ENCODE measurements at regions not wholly inside any gene's neighbourhood (a gene's known extent, or its start where the extent isn't known, plus 50 kb on each side); places are given as distances from the start of the nearest gene placed in this dataset.
A peak's percentile ranks its signal among the peaks of the same experiment; 100 is the strongest.

DNA sequence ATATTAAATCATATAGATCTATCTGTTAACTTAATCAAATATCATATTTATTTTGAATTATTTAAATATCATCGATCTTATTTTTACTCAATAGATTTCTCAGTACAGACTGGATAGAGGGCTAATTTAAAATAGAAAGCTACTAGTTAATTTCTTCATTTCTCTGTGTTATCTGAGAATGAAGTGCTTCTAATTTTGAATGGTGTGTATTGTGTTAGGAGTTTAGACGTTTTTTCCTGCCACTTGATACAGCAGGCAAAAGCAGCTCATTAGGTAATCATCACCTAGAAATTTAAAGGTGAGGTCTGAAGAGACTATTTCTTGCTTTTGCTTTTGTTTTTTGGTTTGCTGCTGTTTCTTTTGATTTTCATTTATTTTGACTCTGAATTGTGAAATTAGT is 948.8 kb upstream of the TENM3 start:
- Histone ChIP-seq H3K27ac (no peak overlapping the region), H3K4me2 (no peak overlapping the region), H4K20me1 (ENCODE audit: insufficient read depth) (no peaks in the 10 kb centered on the region), H3K27me3 (ENCODE audit: insufficient read depth, low read depth) (no peaks in the 10 kb centered on the region), H3K4me1 (ENCODE audit: low read depth, poor library complexity, severe bottlenecking) (no peaks in the 10 kb centered on the region), H3K79me2 (ENCODE audit: insufficient read depth, low read depth) (no peaks in the 10 kb centered on the region), H3K9ac (no peak overlapping the region), H3K36me3 (ENCODE audit: insufficient read depth) (no peaks in the 10 kb centered on the region), H2AFZ (ENCODE audit: low read depth) (no peak overlapping the region), H3K4me3 (IDR thresholded peaks at IDR 0.05; ENCODE audit: insufficient read depth, low read depth, low read length) (no peak overlapping the region)
- TF ChIP-seq, protein P1, sequence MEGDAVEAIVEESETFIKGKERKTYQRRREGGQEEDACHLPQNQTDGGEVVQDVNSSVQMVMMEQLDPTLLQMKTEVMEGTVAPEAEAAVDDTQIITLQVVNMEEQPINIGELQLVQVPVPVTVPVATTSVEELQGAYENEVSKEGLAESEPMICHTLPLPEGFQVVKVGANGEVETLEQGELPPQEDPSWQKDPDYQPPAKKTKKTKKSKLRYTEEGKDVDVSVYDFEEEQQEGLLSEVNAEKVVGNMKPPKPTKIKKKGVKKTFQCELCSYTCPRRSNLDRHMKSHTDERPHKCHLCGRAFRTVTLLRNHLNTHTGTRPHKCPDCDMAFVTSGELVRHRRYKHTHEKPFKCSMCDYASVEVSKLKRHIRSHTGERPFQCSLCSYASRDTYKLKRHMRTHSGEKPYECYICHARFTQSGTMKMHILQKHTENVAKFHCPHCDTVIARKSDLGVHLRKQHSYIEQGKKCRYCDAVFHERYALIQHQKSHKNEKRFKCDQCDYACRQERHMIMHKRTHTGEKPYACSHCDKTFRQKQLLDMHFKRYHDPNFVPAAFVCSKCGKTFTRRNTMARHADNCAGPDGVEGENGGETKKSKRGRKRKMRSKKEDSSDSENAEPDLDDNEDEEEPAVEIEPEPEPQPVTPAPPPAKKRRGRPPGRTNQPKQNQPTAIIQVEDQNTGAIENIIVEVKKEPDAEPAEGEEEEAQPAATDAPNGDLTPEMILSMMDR (conservative IDR thresholded peaks at IDR 0.05; ENCODE audit: low read depth, low read length) = no peak

- Histone ChIP-seq H3K4me1 (ENCODE audit: low read depth, poor library complexity, severe bottlenecking) (no peaks in the 10 kb centered on the region), H3K27me3 (ENCODE audit: insufficient read depth, low read depth) (no peaks in the 10 kb centered on the region), H3K36me3 (ENCODE audit: insufficient read depth) (no peaks in the 10 kb centered on the region), H2AFZ (ENCODE audit: low read depth) (peak overlapping the region; percentile 47; the same call in 1 of the 2 replicates), H3K27ac (no peak overlapping the region), H4K20me1 (ENCODE audit: insufficient read depth) (no peaks in the 10 kb centered on the region), H3K9ac (no peak overlapping the region), H3K4me3 (IDR thresholded peaks at IDR 0.05; ENCODE audit: insufficient read depth, low read depth, low read length) (no peak overlapping the region), H3K4me2 (peak overlapping the region; percentile 25; the same call in 1 of the 2 replicates), H3K79me2 (ENCODE audit: insufficient read depth, low read depth) (no peaks in the 10 kb centered on the region)
- TF ChIP-seq, protein P1 (conservative IDR thresholded peaks at IDR 0.05; ENCODE audit: low read depth, low read length) = peak; percentile 81
Measured at GRCh38 chr4:181301735-181302710, 941.2 kb upstream of the TENM3 start.

GRCh38 chr4:181307824-181308223 is 935.4 kb upstream of the TENM3 start:
- H3K27ac ChIP-seq = no peak overlapping the region
- no peaks in the 10 kb centered on the region for H3K27me3 ChIP-seq (ENCODE audit: insufficient read depth, low read depth)
- H4K20me1 ChIP-seq (ENCODE audit: insufficient read depth) = no peaks in the 10 kb centered on the region
- no peak overlapping the region for H3K4me2 ChIP-seq
- no peaks in the 10 kb centered on the region for H3K4me1 ChIP-seq (ENCODE audit: low read depth, poor library complexity, severe bottlenecking)
- H3K36me3 ChIP-seq (ENCODE audit: insufficient read depth) = no peaks in the 10 kb centered on the region
- H2AFZ ChIP-seq (ENCODE audit: low read depth) = no peak overlapping the region
- H3K79me2 ChIP-seq (ENCODE audit: insufficient read depth, low read depth) = no peaks in the 10 kb centered on the region
- TF ChIP-seq, protein P1 (conservative IDR thresholded peaks at IDR 0.05; ENCODE audit: low read depth, low read length) = no peak
- no peak overlapping the region for H3K9ac ChIP-seq
- no peak overlapping the region for H3K4me3 ChIP-seq (IDR thresholded peaks at IDR 0.05; ENCODE audit: insufficient read depth, low read depth, low read length)

GRCh38 chr4:181308476-181309312 is 934.5 kb upstream of the TENM3 start:
- TF ChIP-seq, protein P1 (conservative IDR thresholded peaks at IDR 0.05; ENCODE audit: low read depth, low read length) = no peak
- H4K20me1 ChIP-seq (ENCODE audit: insufficient read depth) = no peaks in the 10 kb centered on the region
- H3K4me3 ChIP-seq (IDR thresholded peaks at IDR 0.05; ENCODE audit: insufficient read depth, low read depth, low read length) = no peak overlapping the region
- no peak overlapping the region for H3K9ac ChIP-seq
- no peaks in the 10 kb centered on the region for H3K27me3 ChIP-seq (ENCODE audit: insufficient read depth, low read depth)
- H3K27ac ChIP-seq = no peak overlapping the region
- H2AFZ ChIP-seq (ENCODE audit: low read depth) = peak overlapping the region; percentile 39; the same call in 1 of the 2 replicates
- H3K36me3 ChIP-seq (ENCODE audit: insufficient read depth) = no peaks in the 10 kb centered on the region
- no peaks in the 10 kb centered on the region for H3K4me1 ChIP-seq (ENCODE audit: low read depth, poor library complexity, severe bottlenecking)
- H3K4me2 ChIP-seq = no peak overlapping the region
- H3K79me2 ChIP-seq (ENCODE audit: insufficient read depth, low read depth) = no peaks in the 10 kb centered on the region

Data from KMS-11 (cell line).